HG02938 (cell line): ENCODE measurements at regions not wholly inside any gene's neighbourhood (a gene's known extent, or its start where the extent isn't known, plus 50 kb on each side); places are given as distances from the start of the nearest gene placed in this dataset.

Experiments used
- ATAC-seq: cut with Tn5 transposase; IDR thresholded peaks from one replicate; pipeline ENCODE4 v1.9.1; 2021; ENCODE audit warnings: mild to moderate bottlenecking, moderate library complexity; ENCODE audit not compliant: unreplicated experiment

DNA sequence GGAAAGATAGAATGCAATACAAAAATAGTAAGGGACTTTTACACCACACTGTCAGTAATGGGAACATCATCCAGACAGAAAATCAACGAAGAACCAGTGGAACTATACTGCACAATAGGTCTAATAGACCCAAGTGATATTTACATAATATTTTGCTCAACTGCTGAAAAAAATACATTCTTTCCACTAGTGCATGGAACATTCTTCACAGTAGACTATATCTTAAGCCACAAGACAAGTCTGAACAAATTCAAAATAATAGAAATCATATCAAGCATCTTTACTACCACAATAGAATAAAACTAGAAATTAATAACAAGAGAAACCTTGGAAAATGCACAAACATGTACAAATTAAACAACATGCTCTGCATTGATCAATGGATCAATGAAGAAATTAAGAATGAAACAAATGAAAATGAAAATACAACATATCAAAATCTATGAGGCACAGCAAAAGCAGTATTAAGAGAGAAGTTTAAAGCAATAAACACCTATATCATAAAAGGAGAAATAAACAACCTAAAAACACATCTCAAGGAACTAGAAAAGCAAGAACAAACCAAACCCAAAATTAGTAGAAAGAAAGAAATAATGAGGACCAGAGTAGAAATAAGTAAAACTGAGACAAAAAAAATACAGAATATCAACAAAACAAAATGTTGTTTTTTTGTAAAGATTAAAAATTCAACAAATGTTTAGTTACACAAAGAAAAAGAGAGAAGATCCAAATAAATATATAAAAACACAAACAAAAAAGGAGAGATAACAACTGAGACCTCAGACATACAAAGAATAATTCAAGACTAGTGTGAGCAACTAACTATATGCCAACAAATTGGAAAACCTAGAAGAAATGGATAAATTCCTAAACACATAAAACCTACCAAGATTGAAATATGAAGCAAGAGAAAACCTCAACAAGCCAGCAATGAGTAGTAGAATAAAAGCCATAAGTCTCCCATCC, 51.5 kb upstream of the ANTXR2 start:
- no peak for ATAC-seq
